GM13976 (cell line): ENCODE measurements at regions not wholly inside any gene's neighbourhood (a gene's known extent, or its start where the extent isn't known, plus 50 kb on each side); places are given as distances from the start of the nearest gene placed in this dataset.

Experiments
- DNase-seq: peaks from one replicate; pipeline ENCODE4 v3.0.0; 2012; ENCODE audit warnings: low spot score
- in situ Hi-C: fragments of 300-500 bp; cut with MboI; formaldehyde crosslinking; loops from one replicate; pipeline ENCODE4 v1.12.0; 2022; ENCODE audit warnings: low sequenced_read_pairs, mixed read lengths, inconsistent platforms; ENCODE audit not compliant: unreplicated experiment
- TF ChIP-seq, protein P1 (sequence below): IDR thresholded peaks from 2 replicates; pipeline ENCODE4 v1.5.1; 2012; ENCODE audit warnings: borderline replicate concordance, mild to moderate bottlenecking; ENCODE audit not compliant: insufficient read depth; ENCODE audit errors: extremely low read depth, missing control alignments, control extremely low read depth

DNA sequence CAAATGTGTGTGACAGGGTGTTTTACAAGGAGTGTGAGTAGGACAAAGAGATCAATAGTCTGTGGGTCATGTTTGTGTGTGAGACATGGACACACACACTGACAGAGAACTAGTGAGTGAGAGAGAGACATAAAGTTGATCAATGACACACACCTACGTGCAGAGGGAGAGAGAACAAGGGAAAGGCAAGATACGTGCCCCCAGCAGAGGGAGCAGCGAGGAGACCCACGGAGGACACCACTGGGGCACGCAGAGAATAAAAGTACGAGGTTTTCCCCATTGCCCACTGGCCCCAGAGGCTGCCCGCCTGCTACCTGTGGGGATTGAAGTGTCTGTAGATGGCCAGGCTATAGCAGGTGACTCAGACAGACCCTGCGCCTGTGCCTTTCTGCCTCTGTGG lies 130.2 kb upstream of the CSF3R start:
- in situ Hi-C loops: no loop called here
- DNase-seq: no peak
- TF ChIP-seq, protein P1, sequence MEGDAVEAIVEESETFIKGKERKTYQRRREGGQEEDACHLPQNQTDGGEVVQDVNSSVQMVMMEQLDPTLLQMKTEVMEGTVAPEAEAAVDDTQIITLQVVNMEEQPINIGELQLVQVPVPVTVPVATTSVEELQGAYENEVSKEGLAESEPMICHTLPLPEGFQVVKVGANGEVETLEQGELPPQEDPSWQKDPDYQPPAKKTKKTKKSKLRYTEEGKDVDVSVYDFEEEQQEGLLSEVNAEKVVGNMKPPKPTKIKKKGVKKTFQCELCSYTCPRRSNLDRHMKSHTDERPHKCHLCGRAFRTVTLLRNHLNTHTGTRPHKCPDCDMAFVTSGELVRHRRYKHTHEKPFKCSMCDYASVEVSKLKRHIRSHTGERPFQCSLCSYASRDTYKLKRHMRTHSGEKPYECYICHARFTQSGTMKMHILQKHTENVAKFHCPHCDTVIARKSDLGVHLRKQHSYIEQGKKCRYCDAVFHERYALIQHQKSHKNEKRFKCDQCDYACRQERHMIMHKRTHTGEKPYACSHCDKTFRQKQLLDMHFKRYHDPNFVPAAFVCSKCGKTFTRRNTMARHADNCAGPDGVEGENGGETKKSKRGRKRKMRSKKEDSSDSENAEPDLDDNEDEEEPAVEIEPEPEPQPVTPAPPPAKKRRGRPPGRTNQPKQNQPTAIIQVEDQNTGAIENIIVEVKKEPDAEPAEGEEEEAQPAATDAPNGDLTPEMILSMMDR: no peak

DNA sequence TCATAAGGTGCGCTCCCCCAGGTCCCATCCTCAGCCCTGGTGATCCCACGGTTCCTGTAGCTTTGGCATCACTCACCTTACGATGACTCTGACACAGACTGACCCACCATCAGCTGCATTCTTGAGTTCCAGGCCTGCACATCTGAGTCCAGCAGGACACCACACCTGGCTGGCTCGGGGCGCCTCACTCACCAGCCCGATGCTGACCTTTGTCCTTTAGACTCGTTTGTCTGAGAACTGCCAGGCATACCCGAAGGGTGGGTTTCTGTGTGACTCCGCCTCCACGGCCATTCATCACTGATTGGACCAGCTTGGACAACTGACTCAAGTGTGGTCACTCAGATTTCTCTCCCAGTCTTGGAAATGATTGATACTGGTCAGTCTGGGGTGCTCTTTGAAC lies 129.4 kb upstream of the CSF3R start:
- DNase-seq: no peak
- TF ChIP-seq, protein P1: no peak
- in situ Hi-C loops: no loop called here

- TF ChIP-seq, protein P1: peak; percentile 66
- DNase-seq: peak; percentile 80
- in situ Hi-C loops: no loop called here
Observed at GRCh38 chr1:36609241-36610027, 126.7 kb upstream of the CSF3R start.

DNA sequence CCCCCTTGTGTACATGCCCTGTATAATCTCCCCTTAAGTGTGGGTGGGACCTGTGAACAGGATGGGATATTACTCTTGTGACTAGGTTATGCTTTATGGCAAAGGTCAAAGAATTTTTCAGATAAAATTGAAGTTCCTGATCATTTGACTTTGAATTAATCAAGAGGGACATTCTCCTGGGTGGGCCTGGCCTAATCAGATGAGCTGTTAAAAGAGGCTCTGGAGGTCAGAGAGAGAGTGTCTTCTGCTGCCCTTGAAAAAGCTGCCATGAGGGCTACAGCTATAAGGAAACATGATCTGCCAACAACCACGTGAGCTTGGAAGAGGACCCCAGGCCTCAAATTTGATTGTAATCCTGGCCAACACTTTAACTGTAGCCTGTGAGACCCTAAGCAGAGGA lies 125.6 kb upstream of the CSF3R start:
- in situ Hi-C loops: no loop called here
- TF ChIP-seq, protein P1: no peak
- DNase-seq: no peak

DNA sequence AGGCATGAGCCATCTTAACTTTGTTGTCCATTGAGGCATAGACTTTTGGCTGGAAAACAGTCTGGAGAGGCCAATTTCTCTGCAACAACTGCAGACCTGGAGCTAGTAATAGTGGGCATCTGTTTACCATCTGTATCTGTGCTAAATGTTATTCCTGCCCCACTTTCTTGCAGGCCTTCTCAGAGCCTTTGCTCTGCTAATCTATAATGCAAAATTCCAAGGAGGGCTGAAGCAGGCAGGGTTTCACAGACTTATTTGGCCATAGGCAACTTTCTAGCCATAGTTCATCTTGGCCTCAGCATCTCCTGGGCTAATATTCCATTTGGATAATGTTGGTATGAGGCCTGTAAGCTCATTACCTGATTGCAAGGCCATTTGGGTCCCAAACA lies 124.5 kb upstream of the CSF3R start:
- in situ Hi-C loops: no loop called here
- no peak for DNase-seq
- TF ChIP-seq, protein P1: no peak

- in situ Hi-C loops: no loop called here
- TF ChIP-seq, protein P1: no peak
- DNase-seq: no peak
Observed at GRCh38 chr1:36606641-36607262, 124.0 kb upstream of the CSF3R start.
